Stomach (tissue), 8 donors: ENCODE measurements at regions not wholly inside any gene's neighbourhood (a gene's known extent, or its start where the extent isn't known, plus 50 kb on each side); places are given as distances from the start of the nearest gene placed in this dataset.
"Not testable (repeated sequence)": the region's sequence is repeated elsewhere in the genome, so short reads cannot be mapped to it uniquely, and the experiment has no call there.

ENCODE experiments used
- DNase-seq, 2 donors: peaks; one replicate each; pipeline versions ENCODE4 v3.0.0 to v3.0.0-alpha.2; 2013 to 2019
- H3K27ac ChIP-seq, 5 donors: fragments of 200-600 bp in 4 of 5; sonication (generic) in 4 of 5; one replicate each; pipeline ENCODE4 v1.5.1; 2013 to 2019; ENCODE audit warnings: mild to moderate bottlenecking in 1 of 5, moderate library complexity in 1 of 5
- H3K27me3 ChIP-seq, 3 donors: fragments of 200-600 bp; sonication (generic); one replicate each; pipeline ENCODE4 v1.5.1; 2017 to 2019; ENCODE audit warnings: mixed run types in 1 of 3
- H3K36me3 ChIP-seq, 4 donors: fragments of 200-600 bp; sonication (generic); 1 replicate in 3 of 4; 2 replicates in 1 of 4; pipeline ENCODE4 v1.5.1; 2016 to 2019
- H3K4me1 ChIP-seq, 4 donors: fragments of 200-600 bp; sonication (generic); one replicate each; pipeline ENCODE4 v1.5.1; 2016 to 2019
- H3K4me3 ChIP-seq, 4 donors: fragments of 200-600 bp; sonication (generic) in 3 of 4; one replicate each; pipeline ENCODE4 v1.5.1; 2016 to 2019; ENCODE audit warnings: mild to moderate bottlenecking in 1 of 4
- H3K9me3 ChIP-seq, 4 donors: fragments of 200-600 bp; sonication (generic); one replicate each; pipeline ENCODE4 v1.5.1; 2016 to 2019
- CTCF ChIP-seq, 7 experiments: fragments of 450-650 bp in 4 of 7; fragments of 200-600 bp in 3 of 7; sonication (generic) in 3 of 7; IDR thresholded peaks; one replicate each; pipeline ENCODE4 v1.5.1; 2016 to 2019; ENCODE audit warnings: antibody characterized with exemption in 7 of 7, control low read depth in 2 of 7, mild to moderate bottlenecking in 1 of 7
- EP300 ChIP-seq: sonication (generic); formaldehyde crosslinking; IDR thresholded peaks from one replicate; pipeline ENCODE4 v1.6.1; 2017; ENCODE audit warnings: antibody characterized with exemption
- POLR2A ChIP-seq, 4 donors: fragments of 450-650 bp; IDR thresholded peaks; one replicate each; pipeline ENCODE4 v1.6.1; 2016; ENCODE audit warnings: antibody characterized with exemption in 4 of 4, control low read depth in 2 of 4, mild to moderate bottlenecking in 1 of 4, moderate library complexity in 1 of 4
- POLR2AphosphoS5 ChIP-seq, 3 donors: sonication (generic); formaldehyde crosslinking; IDR thresholded peaks; one replicate each; pipeline ENCODE4 v1.6.1; 2016; ENCODE audit warnings: antibody characterized with exemption in 3 of 3
- WGBS, 5 donors: extraction: QIAGEN DNeasy Blood & Tissue Kit in 3 of 5; methylation state at CpG; one replicate each; pipeline versions ENCODE4 v1.1.5 to v1.1.7; 2013 to 2018; 5-methylcytosine and 5-hydroxymethylcytosine counted together
- intact Hi-C: fragments of 100-400 bp; cut with DNase I; formaldehyde crosslinking; loops from one replicate; pipeline ENCODE4 v1.15.1; 2023; ENCODE audit warnings: low total_unique reads
- donor health status: healthy with polysubstance abuse.
- donor health status: Bipolar disorder and iron deficiency.
- donor health status: healthy.

GRCh38 chr10:11403646-11404045, 207.8 kb downstream of the USP6NL start:
- H3K27me3 ChIP-seq, H3K36me3 ChIP-seq, H3K9me3 ChIP-seq, H3K27ac ChIP-seq, intact Hi-C loops, DNase-seq, H3K4me3 ChIP-seq, H3K4me1 ChIP-seq: not testable (repeated sequence)
- WGBS, 5 donors, result 80 to 82% methylated on average over 1 to 2 of the region's 2 CpGs; no CpG with 5 or more reads in 3 of the 5 donors

GRCh38 chr10:11403116-11403515, 208.3 kb downstream of the USP6NL start:
- Histone ChIP-seq H3K9me3 (no peaks in the 10 kb centered on the region), H3K4me1 (no peaks in the 10 kb centered on the region), H3K27ac (peak overlapping the region in 1 of 5 donors; percentile 14), H3K4me3 (no peak overlapping the region), H3K27me3 (no peaks in the 10 kb centered on the region), H3K36me3 (no peaks in the 10 kb centered on the region)
- intact Hi-C loops, result no loop called here
- WGBS, 5 donors, result 67 to 80% (median 71%) methylated on average over 11 of the region's 11 CpGs
- TF ChIP-seq CTCF (IDR thresholded peaks at IDR 0.05), result no peak
- no peak for TF ChIP-seq EP300
- no peak for TF ChIP-seq POLR2A (IDR thresholded peaks at IDR 0.05)
- TF ChIP-seq POLR2AphosphoS5 (IDR thresholded peaks at IDR 0.05), result no peak
- DNase-seq, result peak in 1 of 2 donors; percentile 67

DNA sequence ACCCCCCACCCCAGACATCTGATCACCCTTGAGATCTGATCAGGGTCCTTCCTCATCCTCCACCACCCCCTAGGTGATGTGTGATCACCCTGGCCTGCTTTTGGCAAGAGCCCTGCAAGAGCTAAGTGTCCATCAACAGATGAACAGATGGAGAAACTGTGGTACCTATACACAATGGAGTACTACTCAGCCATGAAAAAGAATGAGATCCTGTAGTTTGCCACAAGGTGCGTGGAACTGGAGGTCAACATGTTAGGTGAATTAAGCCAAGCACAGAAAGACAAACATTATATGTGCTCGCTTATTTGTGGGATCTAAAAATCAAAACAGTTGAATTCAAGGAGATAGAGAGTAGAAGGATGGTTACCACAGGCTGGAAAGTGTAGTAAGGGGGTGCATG, 209.1 kb downstream of the USP6NL start:
- no peak for DNase-seq
- H3K27ac ChIP-seq, result no peak overlapping the region
- no peaks in the 10 kb centered on the region for H3K4me1 ChIP-seq
- H3K9me3 ChIP-seq, result no peaks in the 10 kb centered on the region
- no peaks in the 10 kb centered on the region for H3K27me3 ChIP-seq
- no peaks in the 10 kb centered on the region for H3K36me3 ChIP-seq
- WGBS, 5 donors, result 45 to 94% (median 90%) methylated on average over 2 of the region's 2 CpGs
- intact Hi-C loops, result no loop called here
- H3K4me3 ChIP-seq, result no peak overlapping the region
- no peak for TF ChIP-seq CTCF (IDR thresholded peaks at IDR 0.05)
- TF ChIP-seq POLR2A (IDR thresholded peaks at IDR 0.05), result no peak
- TF ChIP-seq POLR2AphosphoS5 (IDR thresholded peaks at IDR 0.05), result no peak
- TF ChIP-seq EP300, result no peak

- DNase-seq, result no peak
- intact Hi-C loops, result no loop called here
- Histone ChIP-seq H3K4me3 (no peak overlapping the region), H3K27ac (no peak overlapping the region), H3K9me3 (no peaks in the 10 kb centered on the region), H3K4me1 (no peaks in the 10 kb centered on the region), H3K36me3 (no peaks in the 10 kb centered on the region), H3K27me3 (no peaks in the 10 kb centered on the region)
- TF ChIP-seq POLR2A (IDR thresholded peaks at IDR 0.05), result no peak
- no peak for TF ChIP-seq EP300
- TF ChIP-seq POLR2AphosphoS5 (IDR thresholded peaks at IDR 0.05), result no peak
- no peak for TF ChIP-seq CTCF (IDR thresholded peaks at IDR 0.05)
- WGBS, 5 donors, result 58 to 74% (median 62%) methylated on average over 16 of the region's 16 CpGs
Observed at GRCh38 chr10:11401264-11402235, 209.9 kb downstream of the USP6NL start.
